Left ventricle myocardium inferior (tissue), 1 donor: ENCODE measurements at regions not wholly inside any gene's neighbourhood (a gene's known extent, or its start where the extent isn't known, plus 50 kb on each side); places are given as distances from the start of the nearest gene placed in this dataset.

ENCODE experiments used
- DNase-seq: peaks from one replicate; pipeline ENCODE4 v3.0.0-alpha.2; 2020
- H3K27ac ChIP-seq: fragments of 200-600 bp; replicated peaks from 2 replicates; pipeline ENCODE4 v1.8.0; 2021
- H3K27me3 ChIP-seq: fragments of 200-600 bp; 2 replicates; pipeline ENCODE4 v1.8.0; 2021; ENCODE audit warnings: low read depth
- H3K36me3 ChIP-seq: fragments of 200-600 bp; 2 replicates; pipeline ENCODE4 v1.8.0; 2021
- H3K4me1 ChIP-seq: fragments of 200-600 bp; 2 replicates; pipeline ENCODE4 v1.8.0; 2021
- H3K4me3 ChIP-seq: fragments of 200-600 bp; 2 replicates; pipeline ENCODE4 v1.8.0; 2021; ENCODE audit warnings: mild to moderate bottlenecking, moderate library complexity
- H3K9me3 ChIP-seq: fragments of 200-600 bp; replicated peaks from 2 replicates; pipeline ENCODE4 v1.8.0; 2021
- intact Hi-C: fragments of 100-400 bp; cut with micrococcal nuclease; formaldehyde crosslinking; loops from one replicate; pipeline ENCODE4 v1.11.0; 2022
- TF ChIP-seq, protein P1 (sequence below): fragments of 200-600 bp; IDR thresholded peaks from 2 replicates; pipeline ENCODE4 v1.8.0; 2021; ENCODE audit warnings: antibody characterized with exemption, mild to moderate bottlenecking, borderline replicate concordance
- donor health status: DM: no; HTN: yes; CAD: no; lungs with severe emphysema.

GRCh38 chr14:37991027-37991426, 216.7 kb upstream of the SSTR1 start:
- TF ChIP-seq, protein P1, sequence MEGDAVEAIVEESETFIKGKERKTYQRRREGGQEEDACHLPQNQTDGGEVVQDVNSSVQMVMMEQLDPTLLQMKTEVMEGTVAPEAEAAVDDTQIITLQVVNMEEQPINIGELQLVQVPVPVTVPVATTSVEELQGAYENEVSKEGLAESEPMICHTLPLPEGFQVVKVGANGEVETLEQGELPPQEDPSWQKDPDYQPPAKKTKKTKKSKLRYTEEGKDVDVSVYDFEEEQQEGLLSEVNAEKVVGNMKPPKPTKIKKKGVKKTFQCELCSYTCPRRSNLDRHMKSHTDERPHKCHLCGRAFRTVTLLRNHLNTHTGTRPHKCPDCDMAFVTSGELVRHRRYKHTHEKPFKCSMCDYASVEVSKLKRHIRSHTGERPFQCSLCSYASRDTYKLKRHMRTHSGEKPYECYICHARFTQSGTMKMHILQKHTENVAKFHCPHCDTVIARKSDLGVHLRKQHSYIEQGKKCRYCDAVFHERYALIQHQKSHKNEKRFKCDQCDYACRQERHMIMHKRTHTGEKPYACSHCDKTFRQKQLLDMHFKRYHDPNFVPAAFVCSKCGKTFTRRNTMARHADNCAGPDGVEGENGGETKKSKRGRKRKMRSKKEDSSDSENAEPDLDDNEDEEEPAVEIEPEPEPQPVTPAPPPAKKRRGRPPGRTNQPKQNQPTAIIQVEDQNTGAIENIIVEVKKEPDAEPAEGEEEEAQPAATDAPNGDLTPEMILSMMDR = no peak
- no peaks in the 10 kb centered on the region for H3K36me3 ChIP-seq
- no peaks in the 10 kb centered on the region for H3K4me1 ChIP-seq
- H3K27me3 ChIP-seq = no peaks in the 10 kb centered on the region
- H3K27ac ChIP-seq = no peak overlapping the region
- DNase-seq = no peak
- no peak overlapping the region for H3K4me3 ChIP-seq
- H3K9me3 ChIP-seq = no peaks in the 10 kb centered on the region
- intact Hi-C loops = no loop called here

DNA sequence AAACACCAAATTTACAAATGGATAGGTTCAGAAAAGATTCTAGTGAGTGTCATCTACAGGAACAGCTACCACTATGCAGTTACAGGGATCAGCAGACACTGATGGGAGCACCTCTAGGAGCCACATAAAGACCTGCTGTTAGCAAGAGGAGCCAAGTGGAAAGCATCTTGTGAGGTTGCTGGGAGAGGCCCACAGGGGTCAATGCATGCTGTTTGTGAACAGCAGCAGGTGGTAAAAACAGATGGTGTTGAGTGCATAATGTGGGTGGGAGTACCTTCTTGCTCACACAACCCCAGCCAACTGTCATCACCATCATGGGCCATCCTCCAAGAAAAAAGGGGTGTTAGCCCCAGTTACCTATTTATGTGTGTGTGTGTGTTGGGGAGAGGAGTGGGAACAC, 215.2 kb upstream of the SSTR1 start:
- intact Hi-C loops = no loop called here
- Histone ChIP-seq H3K36me3 (no peaks in the 10 kb centered on the region), H3K4me3 (no peak overlapping the region), H3K27me3 (no peaks in the 10 kb centered on the region), H3K27ac (no peak overlapping the region), H3K4me1 (no peaks in the 10 kb centered on the region), H3K9me3 (no peaks in the 10 kb centered on the region)
- no peak for DNase-seq
- TF ChIP-seq, protein P1 = no peak

GRCh38 chr14:37994846-37995372, 212.8 kb upstream of the SSTR1 start:
- Histone ChIP-seq H3K36me3 (no peaks in the 10 kb centered on the region), H3K9me3 (no peaks in the 10 kb centered on the region), H3K27me3 (no peaks in the 10 kb centered on the region), H3K27ac (no peak overlapping the region), H3K4me1 (no peaks in the 10 kb centered on the region), H3K4me3 (no peak overlapping the region)
- no peak for DNase-seq
- intact Hi-C loops = no loop called here
- TF ChIP-seq, protein P1 = no peak

DNA sequence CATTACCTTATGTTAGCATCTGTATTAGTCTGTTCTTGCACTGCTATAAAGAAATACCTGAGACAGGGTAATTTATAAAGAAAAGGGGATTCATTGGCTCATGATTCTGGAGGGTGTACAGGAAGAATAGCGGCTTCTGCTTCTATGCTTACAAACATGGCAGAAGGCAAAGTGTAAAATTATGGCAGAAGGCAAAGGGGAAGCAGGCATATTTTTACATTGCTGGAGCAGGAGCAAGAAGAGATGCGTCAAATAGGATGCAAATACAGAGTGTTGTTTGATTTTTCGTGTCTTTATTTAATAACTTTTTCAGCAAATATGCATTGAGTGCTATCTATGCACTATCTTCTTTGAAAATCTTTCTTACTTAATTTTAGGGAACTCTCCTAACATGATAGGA, 210.7 kb upstream of the SSTR1 start:
- no peaks in the 10 kb centered on the region for H3K27me3 ChIP-seq
- H3K9me3 ChIP-seq = no peaks in the 10 kb centered on the region
- no peak for DNase-seq
- no peak overlapping the region for H3K27ac ChIP-seq
- TF ChIP-seq, protein P1 = no peak
- H3K4me1 ChIP-seq = no peaks in the 10 kb centered on the region
- intact Hi-C loops = no loop called here
- H3K4me3 ChIP-seq = no peak overlapping the region
- H3K36me3 ChIP-seq = no peaks in the 10 kb centered on the region

DNA sequence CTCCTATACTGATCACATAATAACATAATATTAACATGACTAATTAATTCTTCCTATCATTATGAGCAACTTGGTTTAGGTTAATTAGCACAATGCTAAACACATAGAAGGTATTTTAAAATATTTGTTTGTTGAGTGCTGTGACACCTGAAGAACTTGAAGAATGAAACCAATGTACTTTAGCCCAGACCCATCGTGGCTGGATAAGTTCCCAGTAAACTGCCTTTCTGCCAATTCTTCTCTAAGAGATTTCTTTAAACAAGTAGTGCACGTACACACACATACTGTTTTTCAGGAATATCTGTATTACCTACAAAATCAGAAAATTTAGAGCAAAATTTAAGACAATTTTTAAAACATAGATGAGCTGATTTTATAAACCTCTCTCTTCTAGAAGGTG, 207.4 kb upstream of the SSTR1 start:
- H3K27me3 ChIP-seq = no peaks in the 10 kb centered on the region
- TF ChIP-seq, protein P1 = no peak
- no peaks in the 10 kb centered on the region for H3K4me1 ChIP-seq
- H3K9me3 ChIP-seq = no peaks in the 10 kb centered on the region
- H3K4me3 ChIP-seq = no peak overlapping the region
- H3K36me3 ChIP-seq = no peaks in the 10 kb centered on the region
- intact Hi-C loops = no loop called here
- no peak for DNase-seq
- H3K27ac ChIP-seq = no peak overlapping the region

- DNase-seq = no peak
- Histone ChIP-seq H3K4me1 (no peaks in the 10 kb centered on the region), H3K36me3 (no peaks in the 10 kb centered on the region), H3K27me3 (no peaks in the 10 kb centered on the region), H3K4me3 (no peak overlapping the region), H3K9me3 (no peaks in the 10 kb centered on the region), H3K27ac (no peak overlapping the region)
- intact Hi-C loops = no loop called here
- TF ChIP-seq, protein P1 = no peak
These were observed 206.2 kb upstream of the SSTR1 start for GRCh38 chr14:38001501-38001900.
